ENCODE measurements at regions not wholly inside any gene's neighbourhood (a gene's known extent, or its start where the extent isn't known, plus 50 kb on each side); places are given as distances from the start of the nearest gene placed in this dataset.

DNA sequence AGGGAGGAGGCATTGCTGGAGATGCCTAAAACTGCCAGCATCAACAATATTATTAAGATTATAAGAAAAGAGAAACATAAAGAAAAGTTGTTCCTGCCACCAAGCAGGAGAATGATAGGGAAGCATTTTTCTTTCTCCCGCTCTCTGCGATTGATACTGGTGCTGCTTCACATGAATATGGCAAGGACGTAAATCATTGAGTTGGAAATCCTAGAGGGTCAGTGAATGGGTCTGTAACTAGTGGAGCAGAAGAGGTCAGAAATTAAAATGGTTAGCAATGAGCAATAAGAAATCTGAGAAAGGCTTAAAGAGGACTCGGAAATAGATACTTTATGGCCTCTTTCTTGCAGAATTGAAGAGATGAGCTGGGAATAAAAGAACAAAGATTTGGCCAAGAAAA is 631.7 kb downstream of the BCL11A start:
- DNase-seq (ENCODE audit: low read depth in 2 of 2): no peak

DNA sequence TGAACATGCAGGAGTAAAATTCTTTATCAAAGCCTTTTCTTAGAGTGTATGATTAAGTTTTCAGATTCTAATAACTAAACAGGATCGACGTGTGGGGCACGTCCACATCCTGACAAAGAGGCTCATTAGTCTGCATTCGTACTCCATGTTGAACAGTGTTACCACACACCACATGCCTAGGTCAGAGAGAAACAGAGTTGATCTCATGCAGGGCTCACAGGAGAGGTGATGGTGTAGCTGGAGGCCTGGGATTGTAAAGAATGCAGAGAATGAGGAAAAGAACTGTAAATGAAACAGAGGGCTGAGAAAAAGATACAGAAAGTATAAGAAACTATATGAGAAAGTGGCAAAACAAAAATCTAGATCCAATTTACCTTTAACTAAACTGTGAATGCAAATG is 632.5 kb downstream of the BCL11A start:
- DNase-seq (ENCODE audit: low read depth in 2 of 2): no peak

DNA sequence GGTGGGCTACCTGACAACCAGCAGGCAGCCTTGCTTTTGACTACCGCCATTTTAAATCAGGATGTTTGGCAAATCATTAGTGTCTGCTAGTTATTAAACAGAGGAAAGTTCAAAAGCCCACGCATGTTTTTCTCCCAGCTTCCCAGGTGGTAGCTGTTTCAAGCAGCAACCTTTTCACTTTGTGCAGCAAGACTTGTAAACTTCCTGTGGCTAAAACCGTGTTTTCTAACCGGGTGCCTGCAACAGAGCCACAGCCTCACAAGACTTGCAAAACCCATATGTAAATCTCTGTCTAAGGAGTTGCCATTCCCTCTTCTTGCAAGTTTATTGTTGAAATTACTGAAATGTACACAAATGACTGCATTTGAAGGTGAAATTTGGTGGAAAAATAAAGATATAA is 633.1 kb downstream of the BCL11A start:
- DNase-seq (ENCODE audit: low read depth in 2 of 2): no peak

GRCh38 chr2:59919579-59919978 is 633.9 kb downstream of the BCL11A start:
- DNase-seq (ENCODE audit: low read depth in 2 of 2): no peak

- DNase-seq (ENCODE audit: low read depth in 2 of 2): no peak
Observed at GRCh38 chr2:59912042-59912441, 641.4 kb downstream of the BCL11A start.

DNA sequence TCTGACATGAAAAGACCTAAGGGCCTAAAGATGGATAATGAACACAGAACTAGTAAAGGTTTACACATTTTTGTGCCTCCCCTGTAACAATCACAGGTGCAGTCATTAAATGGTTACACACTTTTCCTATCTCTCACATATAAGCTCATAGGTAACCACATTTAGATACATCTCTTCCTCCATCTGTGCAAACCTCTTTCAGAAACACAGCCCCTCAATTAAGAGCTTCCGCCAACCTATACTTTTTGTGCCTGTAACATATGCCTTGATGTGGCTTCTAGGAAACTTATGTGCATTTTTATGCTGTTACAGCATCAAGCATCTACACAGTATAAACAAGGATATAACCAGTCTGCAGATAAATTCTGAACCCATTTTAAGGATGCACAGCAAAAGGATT is 643.3 kb downstream of the BCL11A start:
- no peak for DNase-seq (ENCODE audit: low read depth in 2 of 2)

DNA sequence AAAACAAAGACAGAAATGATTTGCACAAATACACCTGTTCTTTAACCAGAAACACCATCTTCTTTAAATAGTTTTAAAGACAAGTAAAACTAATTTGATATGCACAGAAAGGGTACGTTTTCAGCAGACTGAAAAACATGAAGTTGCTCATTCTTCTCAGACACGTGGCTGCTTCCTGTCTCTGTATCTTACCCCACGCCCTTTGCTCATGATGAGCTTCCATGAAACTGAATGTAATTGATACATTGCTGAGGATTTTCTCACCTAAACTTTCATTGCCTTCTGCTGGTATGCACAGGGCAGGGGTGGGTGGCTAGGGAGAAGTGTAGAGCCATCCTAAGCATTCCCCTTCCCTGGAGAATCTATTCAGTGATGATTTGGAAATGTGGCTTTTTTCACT is 644.3 kb downstream of the BCL11A start:
- DNase-seq (ENCODE audit: low read depth in 2 of 2): no peak

DNA sequence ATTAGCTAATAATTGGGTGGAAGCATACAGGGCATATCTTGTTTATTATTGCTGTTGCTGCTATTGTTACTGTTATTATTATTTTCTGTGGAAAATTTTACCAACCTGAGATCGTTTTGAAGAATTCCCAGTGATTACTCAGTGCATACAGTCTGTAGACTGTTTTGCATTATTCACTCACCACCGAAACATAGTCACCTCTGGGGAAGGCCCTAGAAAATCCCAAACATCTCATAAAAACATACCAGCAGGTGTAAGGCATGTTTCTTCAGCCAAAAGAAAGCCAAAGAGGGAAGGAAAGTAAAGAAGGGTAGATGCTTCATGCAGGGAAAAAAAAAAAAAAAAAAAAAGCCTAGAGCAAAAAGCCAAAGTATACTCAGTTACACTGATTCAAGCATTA is 647.7 kb downstream of the BCL11A start:
- no peak for DNase-seq (ENCODE audit: low read depth in 2 of 2)

- DNase-seq (ENCODE audit: low read depth in 2 of 2): no peak
Observed at GRCh38 chr2:59903994-59904544, 649.4 kb downstream of the BCL11A start.

- DNase-seq (ENCODE audit: low read depth in 2 of 2): no peak
Observed at GRCh38 chr2:59900728-59901452, 652.6 kb downstream of the BCL11A start.

- DNase-seq (ENCODE audit: low read depth in 2 of 2): no peak
Observed at GRCh38 chr2:59899692-59900091, 653.8 kb downstream of the BCL11A start.

- no peak for DNase-seq (ENCODE audit: low read depth in 2 of 2)
Observed at GRCh38 chr2:59896499-59897245, 656.8 kb downstream of the BCL11A start.

GRCh38 chr2:59893612-59894011 is 659.8 kb downstream of the BCL11A start:
- DNase-seq (ENCODE audit: low read depth in 2 of 2): no peak

DNA sequence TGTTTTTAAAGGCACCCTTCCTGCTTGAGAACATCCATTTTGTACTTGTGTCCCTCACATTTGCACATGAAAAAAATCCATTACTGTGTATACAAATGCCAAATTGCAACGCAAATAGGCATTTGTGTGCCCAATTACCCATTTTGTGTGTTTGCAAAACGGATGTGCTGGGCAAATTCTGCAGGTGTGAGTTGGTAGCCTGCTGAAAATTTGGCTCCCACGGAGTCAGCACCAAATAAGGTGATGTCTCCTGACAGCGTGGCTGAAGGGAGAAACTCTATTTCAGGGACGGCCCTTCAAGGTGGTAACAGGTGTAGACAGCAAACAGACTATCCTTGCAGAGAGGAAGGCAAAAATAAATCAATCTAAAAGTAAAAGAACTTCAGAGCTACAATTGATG is 661.1 kb downstream of the BCL11A start:
- no peak for DNase-seq (ENCODE audit: low read depth in 2 of 2)

- no peak for DNase-seq (ENCODE audit: low read depth in 2 of 2)
Observed at GRCh38 chr2:59889305-59889704, 664.1 kb downstream of the BCL11A start.

DNA sequence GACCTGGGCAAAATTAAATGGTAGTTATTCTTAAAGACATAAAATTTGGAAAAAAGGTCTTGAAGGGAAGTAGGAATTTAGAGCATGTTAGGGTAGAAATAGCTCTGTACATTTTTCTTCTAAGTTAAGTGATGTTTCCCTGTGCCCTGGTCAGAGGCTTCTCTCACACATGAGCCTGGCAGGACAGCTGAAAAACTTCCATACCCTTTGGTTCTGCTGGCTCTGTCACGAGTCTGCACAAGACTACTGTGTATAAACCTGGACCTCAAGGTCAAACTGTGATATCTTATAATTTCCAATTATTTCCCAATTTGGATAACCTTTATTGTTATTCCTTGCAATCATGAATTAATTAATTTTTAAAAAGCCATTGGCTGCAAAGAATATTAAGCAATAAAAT is 664.7 kb downstream of the BCL11A start:
- no peak for DNase-seq (ENCODE audit: low read depth in 2 of 2)

GRCh38 chr2:59888015-59888414 is 665.4 kb downstream of the BCL11A start:
- DNase-seq (ENCODE audit: low read depth in 2 of 2): no peak

DNA sequence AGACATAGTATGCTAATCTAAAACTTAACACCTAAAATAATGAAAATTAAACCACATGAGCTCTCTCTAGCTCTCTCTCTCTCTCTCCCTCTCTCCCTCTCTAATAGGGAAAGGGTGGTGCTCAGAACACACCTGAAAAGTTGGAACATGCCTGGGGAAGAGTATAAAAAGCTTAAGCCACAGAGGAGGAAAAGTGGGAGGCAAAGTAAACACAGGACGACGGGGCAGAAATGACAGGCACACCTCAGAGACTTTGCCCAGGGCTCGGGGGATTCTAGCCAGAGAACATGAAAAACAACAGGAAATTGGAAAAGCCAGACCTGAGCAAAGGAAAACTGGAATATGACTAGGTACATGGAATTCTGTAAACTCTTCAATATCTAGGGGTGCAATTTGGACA is 666.1 kb downstream of the BCL11A start:
- DNase-seq (ENCODE audit: low read depth in 2 of 2): no peak

DNA sequence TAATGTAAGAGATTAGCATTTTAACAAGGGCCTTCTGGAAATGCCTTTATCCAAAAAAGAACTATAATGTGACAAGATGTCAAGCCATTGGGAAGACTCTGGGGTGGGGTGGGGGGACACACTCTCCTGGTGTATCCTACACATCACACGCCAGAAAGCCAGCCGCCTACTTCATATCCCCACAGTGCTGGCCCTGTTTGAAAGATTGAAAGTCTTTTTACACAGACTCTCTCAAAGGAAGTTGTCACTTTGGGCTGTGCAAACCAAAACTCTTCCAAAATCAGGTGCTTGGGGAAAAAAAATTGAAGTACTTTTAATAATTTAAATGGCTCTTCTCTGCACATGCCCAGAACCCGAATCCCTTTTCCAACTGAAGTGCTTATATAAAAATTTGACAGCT is 666.7 kb downstream of the BCL11A start:
- no peak for DNase-seq (ENCODE audit: low read depth in 2 of 2)

GRCh38 chr2:59885541-59885940 is 667.9 kb downstream of the BCL11A start:
- DNase-seq (ENCODE audit: low read depth in 2 of 2): no peak

GRCh38 chr2:59884166-59884565 is 669.3 kb downstream of the BCL11A start:
- DNase-seq (ENCODE audit: low read depth in 2 of 2): no peak

DNA sequence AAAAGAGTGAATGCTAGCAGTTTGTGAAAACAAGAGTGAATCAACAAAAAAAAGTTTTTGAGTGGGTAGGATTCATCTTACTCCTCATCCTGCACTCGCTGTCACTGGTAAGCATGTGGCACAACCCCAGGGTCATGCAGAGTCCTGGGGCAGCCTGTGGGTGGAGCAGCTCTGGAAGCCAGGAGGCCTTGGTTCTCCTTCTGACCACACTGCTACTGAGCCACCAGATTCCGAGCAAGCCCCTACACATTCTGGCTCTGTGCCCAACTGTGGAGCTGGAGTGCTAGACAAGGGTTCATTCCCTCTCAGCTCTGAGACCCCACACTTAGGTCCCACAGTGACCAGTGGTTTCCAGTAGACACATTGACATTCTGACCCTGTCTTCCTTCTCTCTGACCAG is 670.6 kb downstream of the BCL11A start:
- DNase-seq (ENCODE audit: low read depth in 2 of 2): no peak

DNA sequence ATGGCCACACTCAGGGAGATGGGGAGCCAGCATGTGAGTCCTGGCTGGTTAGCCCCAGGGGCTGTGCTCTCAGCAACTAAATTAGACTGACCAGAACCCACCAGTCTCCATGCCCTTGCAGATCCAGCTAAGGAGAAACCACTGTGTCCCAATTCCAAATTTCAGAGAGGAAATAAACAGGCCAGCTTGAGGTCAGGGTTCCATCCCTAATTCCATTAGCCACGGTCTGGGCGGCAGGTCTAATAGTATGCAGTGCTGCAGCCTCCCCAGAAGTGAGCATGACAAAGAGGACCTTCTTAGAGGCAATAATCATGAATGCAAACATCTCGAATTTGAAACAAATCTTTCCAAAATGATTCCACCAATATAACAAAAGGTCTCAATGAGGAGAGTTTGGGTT is 671.2 kb downstream of the BCL11A start:
- DNase-seq (ENCODE audit: low read depth in 2 of 2): no peak

All from stimulated activated CD4-positive, alpha-beta T cell treated with anti-CD3 and anti-CD28 coated beads, Interleukin-4, amount 100 ng/mL, for 48 hours (primary cell).